HG03064 (cell line): ENCODE measurements at regions not wholly inside any gene's neighbourhood (a gene's known extent, or its start where the extent isn't known, plus 50 kb on each side); places are given as distances from the start of the nearest gene placed in this dataset.
"Not testable (repeated sequence)": the region's sequence is repeated elsewhere in the genome, so short reads cannot be mapped to it uniquely, and the experiment has no call there.

Source experiments
- ATAC-seq: cut with Tn5 transposase; IDR thresholded peaks from one replicate; pipeline ENCODE4 v1.9.1; 2021; ENCODE audit warnings: low read depth; ENCODE audit not compliant: unreplicated experiment

DNA sequence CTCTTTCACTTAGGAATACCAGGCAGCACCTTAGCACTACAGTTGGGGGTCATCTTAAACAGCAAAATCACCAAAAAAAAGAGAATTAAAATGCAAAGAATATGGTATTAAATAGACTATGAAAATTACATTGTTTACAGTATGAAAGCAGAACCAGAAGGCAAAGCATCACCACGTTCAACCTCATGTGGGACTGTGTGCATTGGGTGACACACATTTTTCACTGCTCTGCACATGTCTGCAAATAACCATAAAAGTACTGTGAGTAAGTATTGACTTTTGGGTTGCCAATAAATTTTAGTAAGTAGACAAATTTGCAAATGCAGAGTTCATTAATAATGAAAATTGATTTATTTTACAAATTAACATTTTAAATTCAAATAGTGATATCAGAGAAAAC is 232.1 kb upstream of the ZWINT start:
- no peak for ATAC-seq

DNA sequence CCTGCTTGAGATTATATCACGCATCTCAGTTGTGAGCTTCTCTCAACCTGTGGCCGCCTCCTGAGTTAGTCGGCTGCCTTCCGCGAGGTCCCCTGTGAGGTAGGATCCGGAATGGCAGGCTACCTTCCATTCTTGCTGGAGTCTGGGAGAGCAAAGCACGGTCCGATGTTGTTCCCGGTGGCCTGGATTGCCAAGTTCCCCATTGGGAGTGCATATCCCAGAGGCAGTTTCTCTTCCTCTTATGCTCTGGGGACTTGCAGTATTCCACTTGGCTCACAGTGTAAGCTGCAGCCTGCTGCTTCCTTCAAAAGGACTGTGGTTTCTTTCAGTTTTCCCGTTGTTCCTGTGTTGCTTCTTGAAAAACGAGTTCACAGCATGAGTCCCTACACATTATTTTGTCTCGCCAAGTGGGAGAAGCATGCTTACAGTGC is 225.4 kb upstream of the ZWINT start:
- no peak for ATAC-seq

DNA sequence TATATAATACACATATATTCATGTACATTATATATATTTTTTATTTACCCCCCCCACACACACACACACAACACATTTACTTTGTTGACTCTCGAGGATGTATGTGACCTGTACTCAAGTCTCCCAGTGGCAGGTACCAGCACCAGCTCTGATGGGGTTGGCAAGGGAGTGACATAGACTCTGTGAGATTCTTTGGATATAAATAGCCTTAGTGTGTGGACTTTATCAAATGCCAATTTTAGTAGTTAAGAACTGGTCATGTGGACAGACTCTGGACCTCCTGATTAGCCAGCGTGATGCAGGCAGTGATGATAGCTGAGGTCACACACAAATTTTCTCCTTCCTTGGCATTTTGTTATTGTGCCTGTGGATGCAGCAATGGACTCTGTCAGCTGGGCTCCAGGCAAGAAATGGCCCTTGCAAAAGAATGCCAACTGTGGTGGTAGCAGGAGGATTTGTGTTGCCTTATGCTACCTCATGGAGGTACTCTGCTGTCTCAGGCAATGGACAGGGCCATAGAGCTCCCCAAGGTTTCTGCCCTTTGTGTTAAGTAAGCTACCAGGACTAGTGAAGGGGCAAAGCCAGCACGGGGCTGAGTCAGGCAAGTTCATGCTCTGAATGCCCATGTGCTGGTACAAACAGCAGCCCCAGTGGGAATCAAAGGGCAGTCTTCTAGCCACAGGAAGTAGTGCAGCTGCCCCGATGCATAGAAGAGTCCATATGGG is 224.6 kb upstream of the ZWINT start:
- ATAC-seq: no peak

DNA sequence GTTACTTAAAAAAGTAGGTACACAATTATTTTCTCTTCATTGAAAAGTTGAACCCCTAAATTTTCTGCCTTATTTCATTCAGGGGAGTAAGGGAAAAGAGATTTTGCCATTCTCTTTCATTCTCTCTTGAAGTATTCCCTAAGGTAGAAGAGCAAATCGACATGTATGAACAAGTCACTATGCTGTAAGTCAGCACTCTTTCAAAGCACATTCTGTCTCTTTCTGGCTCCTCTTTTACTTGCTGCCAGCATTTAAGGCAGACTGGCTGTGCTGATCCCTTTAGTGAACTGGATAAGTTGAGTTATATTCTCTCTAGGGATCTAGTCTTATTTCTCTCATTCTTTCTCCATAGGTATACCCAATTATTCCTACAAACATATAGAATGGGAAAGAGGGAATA is 222.3 kb upstream of the ZWINT start:
- ATAC-seq: no peak

DNA sequence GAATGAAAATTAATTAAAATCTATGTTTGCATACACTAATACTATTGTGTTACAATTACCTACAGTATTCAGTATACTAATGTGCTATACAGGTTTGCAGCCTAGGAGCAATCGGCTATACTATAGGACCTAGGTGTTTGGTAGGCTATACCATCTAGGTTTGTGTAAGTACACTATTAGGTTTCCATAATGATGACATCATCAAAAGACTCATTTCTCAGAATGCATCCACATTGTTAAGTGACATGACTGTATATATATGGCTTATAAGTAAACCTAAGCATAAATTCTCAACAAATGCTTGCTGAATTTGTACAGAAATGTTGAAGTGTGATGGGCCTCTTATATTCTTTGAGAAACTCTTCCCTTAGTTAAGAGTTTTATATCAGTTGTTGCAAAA is 206.5 kb upstream of the ZWINT start:
- no peak for ATAC-seq

DNA sequence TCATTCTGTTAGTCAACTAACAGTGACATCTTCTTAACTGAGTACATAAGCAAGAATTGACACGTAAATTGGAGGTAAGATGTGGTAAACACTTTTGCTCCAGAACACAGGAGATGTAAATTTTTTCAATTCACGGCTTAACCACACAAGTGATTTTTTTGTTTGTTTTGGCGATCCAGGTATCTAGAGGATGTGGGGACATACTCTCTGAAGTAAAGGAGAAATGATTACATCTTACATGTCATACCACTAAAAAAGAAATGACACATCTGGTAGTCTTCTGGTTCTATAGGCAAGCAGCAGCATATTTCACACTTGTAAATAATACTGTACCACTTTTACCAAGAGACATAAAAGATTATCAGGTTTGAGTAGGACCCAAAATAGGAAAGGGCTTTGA is 200.3 kb upstream of the ZWINT start:
- ATAC-seq: no peak

DNA sequence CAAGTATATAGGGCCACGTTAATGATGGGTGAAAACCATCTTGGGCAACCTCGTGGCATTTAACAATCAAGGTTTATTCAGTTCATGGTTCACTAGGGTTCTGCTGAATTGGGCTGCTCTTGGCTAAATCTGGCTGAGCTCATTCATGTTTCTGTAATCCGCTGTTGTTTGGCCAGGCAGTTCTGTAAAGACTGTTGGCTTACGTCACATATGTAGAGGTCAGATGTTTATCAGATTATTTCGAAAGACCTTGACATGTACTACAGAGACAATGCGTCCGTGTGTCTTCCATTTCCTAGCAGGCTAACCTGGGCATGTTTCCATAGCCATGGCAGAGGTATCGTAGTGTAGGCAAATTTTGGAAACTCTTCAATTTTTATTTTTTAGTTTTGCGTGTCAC is 190.0 kb upstream of the ZWINT start:
- no peak for ATAC-seq

DNA sequence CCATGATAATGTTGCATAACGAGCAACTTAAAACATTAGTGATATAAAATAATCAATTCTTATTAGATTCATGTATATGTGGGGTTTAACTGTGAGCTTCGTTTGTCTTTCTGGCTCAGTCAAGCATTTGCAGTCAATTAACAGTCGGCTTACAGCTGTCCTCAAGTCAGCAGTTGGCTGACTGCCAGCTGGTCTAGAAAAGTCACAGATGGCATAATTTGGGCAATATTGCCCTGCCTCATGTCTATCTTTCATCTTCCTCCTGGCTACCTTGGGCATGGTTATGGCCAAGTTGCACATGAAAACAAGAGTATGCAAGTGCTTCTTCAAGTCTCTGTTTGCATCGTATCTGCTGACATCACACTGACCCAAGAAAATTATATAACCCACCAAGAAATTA is 186.1 kb upstream of the ZWINT start:
- ATAC-seq: no peak

DNA sequence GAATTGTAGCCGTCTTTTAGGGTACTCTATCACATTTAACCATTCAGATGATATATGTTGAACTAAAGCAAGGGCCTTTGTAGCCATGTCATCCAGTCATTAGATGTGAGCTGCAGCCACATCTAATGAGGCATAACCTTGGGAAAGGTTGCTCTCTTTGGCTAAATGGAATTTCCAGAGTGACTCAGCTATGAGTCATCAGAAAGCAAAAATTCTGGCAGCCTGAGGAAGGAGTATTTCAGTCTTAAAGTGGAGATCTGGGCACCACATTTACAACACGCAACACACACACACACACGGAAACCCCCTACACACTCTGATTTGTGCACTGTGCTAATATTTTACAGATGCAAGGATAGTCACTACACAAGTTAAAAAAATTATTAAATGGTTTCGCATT is 176.9 kb upstream of the ZWINT start:
- ATAC-seq: no peak

DNA sequence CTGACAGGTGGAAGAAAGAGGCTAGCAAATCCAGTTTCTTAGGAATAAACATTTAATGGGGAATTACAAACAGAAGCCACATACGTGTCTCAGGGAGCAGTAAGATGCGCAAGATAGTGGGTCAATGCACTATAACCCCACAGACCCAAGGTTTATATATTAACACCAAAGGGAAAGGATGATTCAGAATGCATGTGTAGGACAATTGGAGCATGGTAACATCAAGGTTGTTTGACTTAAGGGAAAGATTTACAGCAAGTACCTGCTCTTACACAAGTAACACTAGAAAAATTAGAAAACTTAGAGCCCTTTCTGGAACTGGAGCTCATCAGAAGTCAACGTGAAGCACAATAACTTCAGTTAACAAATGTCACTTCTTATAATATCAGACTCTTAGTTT is 161.1 kb upstream of the ZWINT start:
- ATAC-seq: no peak

DNA sequence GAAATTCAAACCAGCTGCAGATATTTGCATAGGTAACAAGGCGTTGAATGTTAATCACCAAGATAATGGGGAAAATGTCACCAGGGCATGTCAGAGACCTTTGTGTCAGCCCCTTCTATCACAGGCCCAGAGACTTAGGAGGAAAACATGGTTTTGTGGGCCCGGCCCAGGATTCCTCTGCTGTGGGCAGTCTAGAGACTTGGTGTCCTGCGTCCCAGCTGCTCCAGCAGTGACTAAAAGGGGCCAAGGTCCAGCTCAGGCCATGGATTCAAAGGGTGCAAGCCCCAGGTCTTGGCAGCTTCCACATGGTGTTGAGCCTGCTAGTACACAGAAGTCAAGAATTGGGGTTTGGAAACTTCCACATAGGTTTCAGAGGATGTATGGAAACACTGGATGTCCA is 147.5 kb upstream of the ZWINT start:
- no peak for ATAC-seq

DNA sequence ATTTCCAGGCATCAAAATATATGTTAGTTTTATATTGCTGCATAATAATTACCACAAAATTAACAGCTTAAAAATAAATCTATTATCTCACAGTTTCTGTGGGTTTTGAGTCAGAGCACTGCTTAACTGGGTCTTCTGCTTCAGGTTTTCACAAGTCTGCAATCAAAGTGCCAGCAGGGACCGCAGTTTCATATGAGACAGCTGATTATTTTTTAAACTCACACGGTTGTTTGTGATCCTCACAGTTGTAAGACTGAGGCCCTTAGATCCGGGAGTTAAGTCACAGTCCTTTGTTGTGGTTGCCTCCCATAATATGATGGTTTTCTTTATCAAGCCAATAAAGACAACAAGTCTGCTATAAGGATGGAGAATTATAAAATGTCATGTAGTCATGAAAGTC is 146.0 kb upstream of the ZWINT start:
- ATAC-seq: no peak

DNA sequence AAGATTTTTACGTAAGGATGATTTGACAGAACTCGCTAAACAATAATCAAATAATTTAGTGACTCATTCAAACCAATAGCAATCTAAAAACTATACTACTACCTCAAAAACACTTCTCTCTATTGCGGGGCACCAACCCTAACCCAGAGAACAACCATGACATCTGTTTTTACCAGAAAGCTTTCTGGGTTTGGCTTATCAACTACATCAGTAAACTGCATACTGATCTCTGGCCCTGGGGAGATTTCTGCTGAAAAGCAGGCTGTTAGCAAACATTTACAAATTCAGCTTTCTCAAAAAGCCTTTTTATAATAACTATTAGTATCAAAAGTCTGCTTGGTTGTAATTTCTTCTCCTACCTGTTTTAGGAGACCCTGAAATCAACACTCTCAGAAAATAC is 144.5 kb upstream of the ZWINT start:
- no peak for ATAC-seq

DNA sequence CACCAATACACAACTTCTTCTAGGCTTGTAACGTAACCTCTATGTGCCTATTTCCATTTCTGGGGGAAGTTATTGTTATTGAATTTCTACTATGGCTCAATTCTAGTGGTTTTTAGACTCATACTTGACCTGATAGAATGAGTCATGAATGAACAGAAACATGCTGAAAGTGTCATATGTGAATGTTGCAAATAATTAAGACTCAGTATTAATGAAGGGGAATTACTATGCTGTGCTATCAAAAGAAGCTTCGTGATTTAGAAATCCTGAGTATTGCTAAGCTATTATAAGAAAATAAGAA is 135.1 kb upstream of the ZWINT start:
- ATAC-seq: no peak

DNA sequence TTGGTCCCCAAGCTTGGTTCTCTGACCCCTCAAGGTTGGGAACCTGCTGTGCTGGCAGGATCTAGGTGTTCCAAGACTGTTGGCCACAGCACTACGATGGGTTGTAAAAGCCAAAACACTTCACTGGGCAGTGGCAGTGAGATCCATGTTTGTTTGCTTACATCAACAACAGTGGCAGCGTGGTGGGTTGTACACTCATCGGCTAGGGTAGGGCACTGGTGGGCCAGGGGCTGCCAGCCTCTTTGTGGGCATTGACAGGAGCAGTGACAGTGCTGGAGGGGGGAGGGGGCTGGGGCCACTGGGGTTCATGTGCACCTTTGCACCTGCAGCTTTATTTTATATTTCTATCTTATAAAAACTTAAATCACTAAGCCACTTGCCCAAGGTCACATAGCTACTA is 126.7 kb upstream of the ZWINT start:
- ATAC-seq: no peak

DNA sequence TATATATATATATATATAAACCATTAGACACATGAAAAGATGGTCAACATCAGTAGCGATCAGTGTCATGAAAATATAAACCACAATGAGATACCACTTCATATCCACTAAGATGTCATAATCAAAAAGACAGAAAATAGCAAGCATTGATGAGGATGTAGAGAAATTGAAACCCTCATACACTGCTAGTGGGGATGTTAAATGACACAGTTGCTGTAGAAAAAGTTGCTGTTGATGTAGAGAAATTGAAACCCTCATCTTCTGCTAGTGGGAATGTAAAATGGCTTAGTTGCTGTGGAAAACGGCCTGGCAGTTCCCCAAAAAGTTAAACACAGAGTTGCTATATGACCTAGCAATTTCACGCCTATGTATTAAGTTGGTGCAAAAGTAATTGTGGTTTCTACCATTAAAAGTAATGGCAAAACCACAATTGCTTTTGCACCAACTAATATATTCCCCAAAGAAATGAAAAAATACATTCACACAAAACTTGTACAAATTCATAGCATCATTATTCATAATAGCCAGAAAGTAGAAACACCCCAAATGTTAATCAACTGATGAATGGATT is 120.5 kb upstream of the ZWINT start:
- ATAC-seq: no peak

DNA sequence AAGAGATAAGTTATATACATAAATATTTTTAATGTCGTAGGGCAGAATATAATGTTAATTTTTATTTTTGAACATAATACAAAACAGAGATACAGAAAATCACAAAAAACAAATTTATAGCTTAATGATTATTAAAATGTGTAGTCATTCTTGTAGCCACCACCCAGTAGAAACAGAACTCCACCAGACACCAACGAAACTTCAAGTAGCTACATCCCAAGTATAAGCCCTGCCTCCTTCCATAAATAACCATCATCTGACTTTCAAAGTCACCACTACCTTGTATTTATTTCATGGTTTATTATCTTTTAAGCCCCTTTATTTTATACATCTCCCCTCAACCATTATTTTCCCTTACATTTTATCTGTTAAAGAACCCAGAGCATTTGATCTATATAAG is 111.9 kb upstream of the ZWINT start:
- ATAC-seq: no peak

DNA sequence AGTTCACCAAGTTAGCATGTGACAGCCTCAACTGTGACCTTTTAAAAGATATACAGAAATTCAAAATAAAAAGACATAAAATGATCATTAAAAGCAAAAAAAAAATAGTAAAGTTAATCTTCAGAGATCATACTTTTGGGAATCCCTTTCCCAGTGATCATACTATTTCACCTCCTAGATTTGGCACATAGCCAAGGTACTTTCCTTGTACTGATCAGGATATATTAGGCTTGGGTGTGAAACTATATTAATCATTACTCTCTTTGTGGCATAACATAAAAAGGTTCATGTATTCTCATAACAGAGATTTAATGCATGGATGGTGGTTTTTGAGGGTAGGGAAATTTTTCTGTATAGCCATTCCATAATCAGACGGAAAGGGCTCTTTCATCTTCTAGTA is 109.6 kb upstream of the ZWINT start:
- ATAC-seq: no peak

DNA sequence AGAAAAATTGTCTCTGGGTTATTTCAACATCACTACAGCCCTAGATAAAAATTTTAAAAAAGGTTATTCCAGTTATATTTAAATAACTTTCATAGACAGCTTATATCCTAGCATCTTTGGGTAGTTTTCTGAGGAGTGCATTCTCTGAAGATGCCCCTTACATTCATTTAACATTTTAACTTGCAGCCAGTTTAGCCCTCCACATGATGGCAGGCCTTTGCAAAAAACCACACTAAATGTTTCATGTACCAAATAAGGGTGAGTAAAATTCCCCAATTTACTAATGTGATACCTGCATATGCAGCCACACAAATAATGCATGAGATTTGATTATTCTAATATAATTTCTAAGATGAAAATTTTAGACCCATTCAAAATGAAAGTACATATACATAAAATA is 108.4 kb upstream of the ZWINT start:
- no peak for ATAC-seq

DNA sequence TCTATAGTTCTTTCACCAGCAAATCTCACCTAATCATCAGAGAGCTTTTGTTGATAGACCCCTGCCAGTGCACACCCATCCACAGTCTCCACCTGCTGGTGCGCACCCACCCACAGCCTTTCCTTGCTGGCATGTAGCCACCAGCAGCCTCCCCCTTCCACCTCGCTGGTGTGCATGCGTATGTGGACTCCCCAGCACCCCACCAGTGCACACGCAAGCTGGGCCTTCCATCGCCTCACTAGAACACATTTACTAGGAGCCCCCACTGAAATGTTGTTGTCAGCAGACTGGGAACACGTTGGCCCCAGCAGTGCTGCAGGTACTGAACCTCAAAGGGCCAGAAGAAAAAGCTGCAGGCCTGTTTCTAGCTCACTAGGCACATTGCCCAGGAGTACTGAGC is 104.9 kb upstream of the ZWINT start:
- no peak for ATAC-seq

DNA sequence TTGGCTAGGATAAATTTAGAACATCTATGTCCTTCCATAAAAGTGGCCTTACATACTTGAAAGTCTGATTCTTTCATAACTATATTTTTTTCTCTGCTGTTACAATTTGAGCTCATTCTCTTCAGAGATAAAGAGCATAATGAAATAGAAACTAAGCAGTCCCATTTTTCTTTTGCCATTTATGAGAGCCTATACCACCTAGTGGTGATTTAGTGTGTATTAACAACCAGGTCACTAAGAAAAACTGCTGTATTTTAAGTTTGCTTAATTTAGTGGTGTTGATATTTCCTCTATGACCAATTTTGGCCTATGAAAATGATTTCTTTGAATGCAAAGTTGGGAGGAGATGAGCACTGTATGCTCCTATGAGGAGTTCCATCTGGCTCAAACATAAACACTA is 88.7 kb upstream of the ZWINT start:
- ATAC-seq: no peak

DNA sequence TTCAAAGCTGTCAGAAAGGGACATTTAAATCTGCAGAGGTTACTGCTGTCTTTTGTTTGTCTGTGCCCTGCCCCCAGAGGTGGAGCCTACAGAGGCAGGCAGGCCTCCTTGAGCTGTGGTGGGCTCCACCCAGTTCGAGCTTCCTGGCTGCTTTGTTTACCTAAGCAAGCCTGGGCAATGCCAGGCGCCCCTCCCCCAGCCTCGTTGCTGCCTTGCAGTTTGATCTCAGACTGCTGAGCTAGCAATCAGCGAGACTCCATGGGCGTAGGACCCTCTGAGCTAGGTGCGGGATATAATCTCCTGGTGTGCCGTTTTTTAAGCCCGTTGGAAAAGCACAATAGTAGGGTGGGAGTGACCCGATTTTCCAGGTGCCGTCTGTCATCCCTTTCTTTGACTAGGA is 86.6 kb upstream of the ZWINT start:
- ATAC-seq: not testable (repeated sequence)

DNA sequence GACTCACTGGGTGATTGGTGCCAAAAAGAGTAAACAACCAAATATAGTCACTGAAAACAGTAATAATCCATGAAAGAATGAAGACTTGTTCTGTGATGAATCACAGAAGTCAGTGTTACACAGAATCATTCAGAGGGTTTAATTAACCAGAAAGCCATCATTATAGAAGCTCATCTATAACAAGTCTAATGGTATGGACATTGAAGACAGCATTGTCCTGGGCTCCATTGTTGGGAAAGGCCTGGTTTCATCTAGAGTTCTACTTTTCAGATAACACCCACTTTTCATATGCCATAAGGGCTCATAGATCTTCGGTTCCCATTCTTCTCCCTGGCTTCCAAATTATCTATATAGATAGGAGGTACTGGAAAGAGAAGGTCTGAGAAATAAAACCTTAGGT is 80.3 kb upstream of the ZWINT start:
- not testable (repeated sequence) for ATAC-seq
